ENCODE measurements at regions not wholly inside any gene's neighbourhood (a gene's known extent, or its start where the extent isn't known, plus 50 kb on each side); places are given as distances from the start of the nearest gene placed in this dataset.
A peak's percentile ranks its signal among the peaks of the same experiment; 100 is the strongest.
"Not testable (repeated sequence)": the region's sequence is repeated elsewhere in the genome, so short reads cannot be mapped to it uniquely, and the experiment has no call there.

GRCh38 chr7:121563177-121563576 is 167.1 kb upstream of the FAM3C start:
- no peak for DNase-seq (ENCODE audit: low read depth)

GRCh38 chr7:121562259-121562658 is 166.2 kb upstream of the FAM3C start:
- no peak for DNase-seq (ENCODE audit: low read depth)

- no peak for DNase-seq (ENCODE audit: low read depth)
Observed at GRCh38 chr7:121561717-121562116, 165.6 kb upstream of the FAM3C start.

GRCh38 chr7:121560267-121560990 is 164.3 kb upstream of the FAM3C start:
- no peak for DNase-seq (ENCODE audit: low read depth)

GRCh38 chr7:121558288-121558687 is 162.2 kb upstream of the FAM3C start:
- DNase-seq (ENCODE audit: low read depth): no peak

GRCh38 chr7:121557034-121557892 is 161.2 kb upstream of the FAM3C start:
- no peak for DNase-seq (ENCODE audit: low read depth)

GRCh38 chr7:121555558-121555957 is 159.4 kb upstream of the FAM3C start:
- DNase-seq (ENCODE audit: low read depth): no peak

GRCh38 chr7:121547544-121548092 is 151.5 kb upstream of the FAM3C start:
- peak; percentile 23 for DNase-seq (ENCODE audit: low read depth)

- no peak for DNase-seq (ENCODE audit: low read depth)
Observed at GRCh38 chr7:121546632-121547543, 150.8 kb upstream of the FAM3C start.

- DNase-seq (ENCODE audit: low read depth): no peak
Observed at GRCh38 chr7:121545418-121545817, 149.3 kb upstream of the FAM3C start.

GRCh38 chr7:121544726-121545125 is 148.6 kb upstream of the FAM3C start:
- DNase-seq (ENCODE audit: low read depth): peak; percentile 86

GRCh38 chr7:121544238-121544637 is 148.1 kb upstream of the FAM3C start:
- no peak for DNase-seq (ENCODE audit: low read depth)

- no peak for DNase-seq (ENCODE audit: low read depth)
Observed at GRCh38 chr7:121541457-121541856, 145.3 kb upstream of the FAM3C start.

GRCh38 chr7:121540138-121540537 is 144.0 kb upstream of the FAM3C start:
- DNase-seq (ENCODE audit: low read depth): no peak

GRCh38 chr7:121537031-121537430 is 140.9 kb upstream of the FAM3C start:
- no peak for DNase-seq (ENCODE audit: low read depth)

- no peak for DNase-seq (ENCODE audit: low read depth)
Observed at GRCh38 chr7:121531175-121532070, 135.3 kb upstream of the FAM3C start.

- peak; percentile 95 for DNase-seq (ENCODE audit: low read depth)
Observed at GRCh38 chr7:121530227-121531174, 134.4 kb upstream of the FAM3C start.

- no peak for DNase-seq (ENCODE audit: low read depth)
Observed at GRCh38 chr7:121529003-121529402, 132.9 kb upstream of the FAM3C start.

GRCh38 chr7:121526210-121526609 is 130.1 kb upstream of the FAM3C start:
- DNase-seq (ENCODE audit: low read depth): not testable (repeated sequence)

Data from GM04504 (cell line).